ENCODE measurements at regions not wholly inside any gene's neighbourhood (a gene's known extent, or its start where the extent isn't known, plus 50 kb on each side); places are given as distances from the start of the nearest gene placed in this dataset.

DNA sequence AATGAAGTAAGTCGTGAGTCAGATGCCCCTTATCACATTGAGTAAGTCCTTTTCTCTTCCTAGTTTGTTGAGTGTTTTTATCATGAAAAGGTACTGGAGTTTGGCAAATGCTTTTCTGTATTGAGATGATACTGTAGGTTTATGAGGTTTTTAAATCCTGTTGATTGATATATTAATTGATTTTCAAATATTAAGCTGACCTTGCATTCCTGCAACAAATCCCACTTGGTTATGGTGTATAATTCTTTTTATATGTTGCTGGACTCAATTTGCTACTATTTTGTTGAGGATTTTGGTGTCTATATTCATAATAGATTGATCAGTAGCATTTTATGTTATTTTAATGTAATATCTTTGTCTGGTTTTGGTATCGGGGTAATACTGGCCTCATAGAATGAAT is 81.0 kb upstream of the BNC2 start:
- DNase-seq (ENCODE audit: low read depth) = no peak

DNA sequence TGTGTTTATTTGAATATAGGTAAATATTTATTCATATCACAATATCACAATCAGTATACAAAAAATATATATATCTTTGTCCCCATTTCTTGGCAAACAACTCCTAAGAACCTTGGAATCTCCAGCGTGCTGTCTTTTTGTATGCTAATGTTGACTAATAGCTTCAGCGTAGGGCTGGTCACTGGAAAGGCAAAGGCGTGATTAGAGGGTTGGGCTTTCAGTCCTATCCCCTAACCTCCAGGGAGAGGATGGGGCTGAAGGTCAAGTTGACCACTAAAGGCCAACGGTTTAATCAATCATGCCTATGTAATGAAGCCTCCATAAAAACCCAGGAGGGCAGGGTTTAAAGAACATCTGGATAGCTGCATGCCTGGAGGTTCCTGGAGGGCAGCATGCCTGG is 79.6 kb upstream of the BNC2 start:
- DNase-seq (ENCODE audit: low read depth) = no peak

DNA sequence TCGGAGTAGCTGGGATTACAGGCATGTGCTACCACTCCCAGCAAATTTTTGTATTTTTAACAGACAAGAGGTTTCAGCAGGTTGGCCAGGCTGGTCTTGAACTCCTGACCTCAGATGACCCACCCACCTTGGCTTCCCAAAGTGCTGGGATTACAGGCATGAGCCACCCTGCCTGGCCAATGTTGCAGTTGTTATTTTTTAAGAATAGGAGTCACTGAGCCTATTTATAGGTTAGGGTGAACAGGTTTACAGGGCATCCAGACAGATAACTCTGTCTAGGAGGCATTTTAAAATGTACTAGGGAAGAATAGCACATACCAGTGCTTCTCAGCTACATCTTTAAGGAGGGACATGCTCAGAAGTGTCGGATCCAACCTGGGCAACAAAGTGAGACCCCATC is 60.1 kb upstream of the BNC2 start:
- DNase-seq (ENCODE audit: low read depth) = no peak

DNA sequence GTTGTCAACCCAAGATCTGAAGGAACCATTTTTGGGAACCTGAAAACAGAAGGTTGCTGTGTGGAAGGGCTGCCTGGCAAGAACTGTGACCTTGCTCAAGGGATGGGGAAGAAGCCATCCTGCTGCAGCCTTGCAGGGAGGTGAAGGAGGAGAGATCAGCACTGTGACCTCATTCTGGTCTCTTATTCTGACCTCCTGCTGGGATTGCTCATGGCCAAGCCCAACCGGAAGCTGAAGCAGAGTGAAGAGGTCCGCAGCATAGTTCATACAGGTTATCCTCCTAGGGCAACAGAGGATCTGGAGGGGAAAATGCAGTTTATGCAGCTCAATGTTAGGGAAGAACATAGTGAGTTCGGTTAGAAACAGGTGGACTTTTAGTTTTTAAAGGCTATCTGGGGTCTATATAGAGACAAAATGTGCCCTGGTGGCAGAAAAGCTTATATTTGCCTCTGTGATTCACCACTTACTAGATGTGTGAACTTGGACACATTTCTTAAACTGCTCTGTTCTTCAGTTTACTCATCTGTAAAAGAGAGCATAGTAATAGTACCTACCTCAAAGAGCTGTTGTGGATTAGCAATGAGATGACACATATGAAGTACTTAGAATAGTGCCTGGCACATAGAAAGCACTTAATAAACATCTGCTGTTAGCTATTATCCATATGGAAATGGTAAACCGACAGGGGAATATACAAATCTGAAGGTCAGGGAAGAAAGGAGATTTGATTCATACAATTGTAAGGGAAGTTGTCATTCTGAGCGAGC is 57.9 kb upstream of the BNC2 start:
- DNase-seq (ENCODE audit: low read depth) = no peak

DNA sequence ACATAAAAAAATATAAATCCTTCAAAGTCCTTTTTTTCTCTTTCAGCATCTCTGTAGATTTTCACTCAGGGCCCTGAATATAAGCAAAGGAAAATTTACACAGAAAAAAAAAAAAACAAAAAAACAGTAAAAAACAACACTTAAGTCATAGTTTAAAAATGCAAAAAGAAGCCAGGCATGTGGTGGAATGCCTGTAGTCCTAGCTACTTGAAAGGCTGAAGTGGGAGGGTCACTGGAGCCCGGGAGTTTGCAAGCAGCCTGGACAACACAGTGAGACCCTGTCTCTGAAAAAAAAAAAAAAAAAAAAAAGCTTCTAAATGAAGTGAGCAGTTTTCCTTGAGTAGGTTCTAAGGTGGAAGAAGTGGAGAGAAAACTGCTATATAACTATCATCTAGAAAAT is 55.0 kb upstream of the BNC2 start:
- no peak for DNase-seq (ENCODE audit: low read depth)

DNA sequence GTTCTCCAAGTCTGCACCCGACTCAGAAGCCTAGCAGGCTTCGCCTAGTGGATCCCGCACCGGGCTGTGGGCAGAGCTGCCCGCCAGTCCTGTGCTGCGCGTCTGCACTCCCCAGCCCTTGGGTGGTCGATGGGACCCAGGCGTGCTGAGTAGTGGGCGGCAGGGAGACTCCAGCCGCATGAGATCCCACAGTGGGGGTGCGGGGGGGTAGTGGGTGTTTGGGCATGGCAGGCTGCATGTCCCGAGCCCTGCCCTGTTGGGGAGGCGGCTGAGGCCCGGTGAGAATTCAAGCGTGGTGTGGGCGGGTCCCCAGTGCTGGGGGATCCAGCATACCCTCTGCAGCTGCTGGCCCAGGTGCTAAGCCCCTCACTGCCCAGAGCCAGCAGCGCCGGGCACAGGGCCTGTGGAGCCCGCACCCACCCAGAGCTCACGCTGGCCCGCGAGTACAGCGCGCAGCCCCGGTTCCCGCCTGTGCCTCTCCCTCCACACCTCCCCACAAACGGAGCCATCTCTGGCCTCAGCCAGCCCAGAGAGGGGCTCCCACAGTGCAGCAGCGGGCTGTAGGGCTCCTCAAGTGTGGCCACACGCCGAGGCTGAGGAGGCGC is 53.9 kb upstream of the BNC2 start:
- no peak for DNase-seq (ENCODE audit: low read depth)

DNA sequence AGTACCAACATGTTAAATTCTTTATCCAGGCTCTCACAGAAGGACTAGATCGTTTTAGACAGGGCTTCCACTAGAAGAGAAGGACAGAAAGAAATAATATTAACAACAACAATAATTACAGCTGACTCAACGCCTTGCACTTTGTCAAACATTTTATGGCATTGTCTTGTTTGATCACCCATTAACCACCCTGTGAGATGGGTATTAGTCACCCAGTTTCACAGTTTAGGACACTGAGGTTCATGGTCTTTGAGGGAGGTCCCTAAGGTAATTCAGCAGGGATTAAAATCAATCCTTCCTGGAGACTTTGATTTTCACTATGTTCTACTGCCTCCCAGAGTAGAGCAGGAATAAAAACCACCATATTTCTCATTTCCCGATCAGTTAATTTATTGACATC is 51.4 kb upstream of the BNC2 start:
- DNase-seq (ENCODE audit: low read depth) = peak; percentile 22

Measured in HS-5 (cell line).